ENCODE measurements at regions not wholly inside any gene's neighbourhood (a gene's known extent, or its start where the extent isn't known, plus 50 kb on each side); places are given as distances from the start of the nearest gene placed in this dataset.

DNA sequence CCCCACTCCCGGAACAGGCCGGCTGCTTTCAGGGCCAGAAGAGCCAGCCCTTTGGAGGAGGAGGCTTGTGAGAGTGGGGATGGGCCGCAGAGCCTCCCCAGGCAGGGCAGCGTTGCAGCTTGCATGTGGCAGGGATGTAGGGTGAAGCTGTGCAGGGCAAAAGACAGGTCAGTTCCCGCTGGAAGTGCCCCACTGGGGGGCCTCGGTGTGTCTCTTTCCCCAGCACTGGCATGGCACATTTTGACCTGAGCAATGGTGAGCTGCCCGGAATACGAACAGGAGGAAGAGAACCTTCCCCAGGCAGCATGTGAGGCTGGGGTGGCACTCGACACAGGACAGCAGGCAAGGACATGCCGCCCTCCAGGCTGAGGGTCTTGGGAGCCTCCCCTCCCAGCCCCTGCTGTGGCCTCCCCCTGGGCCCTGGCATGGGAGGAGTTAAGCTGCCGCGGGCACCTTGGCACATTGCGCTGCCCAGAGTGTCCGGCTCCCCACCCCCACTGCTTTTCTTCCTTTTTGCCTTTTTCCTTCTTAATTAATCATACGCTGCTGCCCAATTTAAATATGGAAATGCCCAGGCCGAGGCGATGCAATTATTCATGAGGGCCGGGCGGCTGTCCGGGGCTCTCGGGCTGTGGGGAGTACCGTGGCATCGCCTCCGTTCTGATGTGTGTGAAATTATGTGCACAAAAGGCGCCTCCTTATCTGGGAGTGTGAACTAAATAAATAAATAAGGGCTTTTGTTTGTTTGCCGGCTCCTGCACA is 76.0 kb upstream of the WNT7B start:
- ATAC-seq (peak; percentile 61), DNase-seq (ENCODE audit: low spot score) (peak; percentile 61)

GRCh38 chr22:46053563-46054090 is 76.7 kb upstream of the WNT7B start:
- ATAC-seq (peak; percentile 83), DNase-seq (ENCODE audit: low spot score) (peak; percentile 88)

DNA sequence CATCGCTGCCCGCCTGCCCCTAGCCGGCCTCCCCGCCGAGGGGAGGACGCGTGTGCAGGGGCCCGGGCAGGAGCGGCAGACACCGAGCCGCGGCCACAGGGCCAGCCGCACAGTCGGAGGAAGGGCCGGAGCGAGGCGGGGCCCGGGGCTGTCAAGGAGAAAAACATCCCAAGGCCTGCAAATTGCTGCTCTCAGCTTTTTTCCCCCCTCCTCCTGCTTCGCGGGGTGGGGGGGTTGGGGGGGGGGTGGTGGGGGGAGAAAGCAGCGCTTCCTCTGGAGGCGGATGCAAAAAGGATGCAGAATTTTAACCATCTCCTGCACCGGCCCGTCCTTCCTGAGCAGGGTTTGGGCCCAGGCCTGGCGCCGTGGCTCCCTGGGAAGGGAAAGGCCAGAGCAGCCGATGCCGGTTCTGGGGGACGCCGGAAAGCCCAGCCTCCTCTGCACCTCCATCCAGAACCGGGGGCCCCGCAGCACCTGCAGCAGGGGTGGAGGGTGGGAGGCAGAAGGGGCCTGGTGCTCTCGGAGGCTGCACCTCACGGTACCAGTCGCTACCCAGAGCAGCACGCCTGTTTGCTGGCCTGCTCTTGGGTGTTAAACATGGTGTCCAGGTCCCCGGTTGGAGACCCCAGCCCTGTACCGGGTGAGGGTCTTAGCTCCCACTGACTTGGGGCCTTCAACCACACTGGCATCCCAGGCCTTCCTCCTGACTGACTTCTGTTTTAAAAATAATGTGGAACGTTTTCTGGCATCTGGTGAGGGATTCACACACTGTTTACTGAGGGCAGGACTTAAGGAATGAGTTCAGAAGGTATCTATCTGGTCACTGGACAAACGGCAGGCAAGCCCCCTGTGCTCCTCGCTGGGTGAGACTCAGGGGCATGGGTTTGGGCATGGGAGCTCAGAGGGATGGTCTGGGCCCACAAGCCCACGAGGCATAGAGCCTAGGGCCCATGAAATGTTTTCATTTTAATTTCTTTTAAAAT is 77.4 kb upstream of the WNT7B start:
- peak; percentile 50 for ATAC-seq
- peak; percentile 62 for DNase-seq (ENCODE audit: low spot score)

GRCh38 chr22:46055181-46055875 is 78.4 kb upstream of the WNT7B start:
- DNase-seq (ENCODE audit: low spot score): peak; percentile 77

DNA sequence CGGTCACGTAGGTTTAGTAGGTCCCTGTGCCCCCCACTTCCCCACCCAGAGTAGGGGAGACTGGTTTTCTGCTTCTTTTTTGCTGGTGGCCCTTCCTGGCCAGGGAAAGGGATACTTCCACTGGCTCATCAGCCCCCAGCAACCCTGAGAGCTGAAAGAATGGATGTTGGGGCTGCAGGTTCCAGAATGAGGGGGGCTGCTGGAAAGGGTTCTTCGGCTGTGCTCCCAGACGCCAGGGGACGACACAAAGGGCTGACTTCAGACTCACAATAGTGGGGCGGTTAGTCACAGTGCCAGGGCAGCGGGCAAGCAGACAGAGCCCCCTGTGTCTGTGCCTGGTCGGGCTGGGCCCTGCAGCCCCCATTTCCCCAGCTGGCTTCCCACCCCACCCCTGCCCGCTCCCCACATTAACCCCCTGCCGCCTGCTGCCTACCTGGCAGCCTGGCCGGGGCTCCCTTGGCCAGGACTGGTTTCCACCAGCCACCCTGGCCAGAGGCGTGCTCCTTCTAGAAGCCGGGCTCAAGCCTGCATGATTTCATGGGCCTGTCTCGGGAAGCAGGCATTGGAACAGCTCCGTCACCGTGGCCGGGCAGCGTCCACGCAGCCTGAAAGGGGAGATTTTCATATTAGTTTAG is 79.1 kb upstream of the WNT7B start:
- peak; percentile 45 for DNase-seq (ENCODE audit: low spot score)
- ATAC-seq: no peak

More at GRCh38 chr22:46055181-46055875, 78.4 kb upstream of the WNT7B start:
- peak; percentile 23 for ATAC-seq

- no peak for ATAC-seq
- DNase-seq (ENCODE audit: low spot score): no peak
Measured at GRCh38 chr22:46056546-46057245, 79.7 kb upstream of the WNT7B start.

DNA sequence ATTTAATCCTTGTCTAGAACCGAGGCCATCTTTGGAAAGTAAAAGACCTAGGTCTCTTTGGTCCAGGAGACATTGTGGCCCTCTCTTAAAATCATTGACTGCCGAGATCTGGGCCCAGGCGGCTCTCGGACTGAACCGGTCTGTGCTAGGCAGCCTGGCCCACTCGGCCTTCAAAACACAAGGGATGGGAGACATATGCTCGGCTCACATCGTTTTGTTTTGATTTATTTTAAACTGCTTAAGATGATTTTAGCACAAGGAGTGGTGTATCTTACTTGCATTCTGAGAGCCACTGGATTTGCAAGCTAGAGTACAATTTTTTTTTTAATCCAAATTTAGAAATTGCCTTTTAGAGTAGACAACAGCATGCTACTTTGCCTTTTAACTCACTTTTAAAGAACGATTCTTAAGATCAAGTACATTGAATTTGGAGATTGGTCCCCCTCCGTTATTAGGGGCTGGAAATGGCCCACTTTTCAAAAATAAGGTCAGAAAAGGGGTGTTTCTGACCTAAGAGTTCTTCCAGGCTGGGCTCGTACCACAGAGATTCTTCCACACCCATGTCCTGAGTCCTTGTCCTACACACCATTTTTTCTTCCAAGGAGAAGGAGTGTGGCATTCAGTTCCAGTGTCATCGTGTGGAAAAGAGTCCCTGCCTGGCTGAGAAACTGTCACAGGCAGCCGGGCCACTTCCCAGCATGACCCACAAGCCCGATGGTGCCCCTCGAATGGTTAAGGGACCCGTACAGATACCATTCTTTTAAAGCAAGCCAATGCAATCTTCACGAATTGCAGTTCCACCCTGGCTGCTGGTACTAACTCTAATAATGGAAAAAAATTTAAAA is 80.5 kb upstream of the WNT7B start:
- no peak for ATAC-seq
- DNase-seq (ENCODE audit: low spot score): peak; percentile 39

- DNase-seq (ENCODE audit: low spot score) (peak; percentile 54), ATAC-seq (peak; percentile 34)
Measured at GRCh38 chr22:46058091-46058420, 81.1 kb upstream of the WNT7B start.

GRCh38 chr22:46058591-46059519 is 81.9 kb upstream of the WNT7B start:
- no peak for ATAC-seq
- DNase-seq (ENCODE audit: low spot score): peak; percentile 45

DNA sequence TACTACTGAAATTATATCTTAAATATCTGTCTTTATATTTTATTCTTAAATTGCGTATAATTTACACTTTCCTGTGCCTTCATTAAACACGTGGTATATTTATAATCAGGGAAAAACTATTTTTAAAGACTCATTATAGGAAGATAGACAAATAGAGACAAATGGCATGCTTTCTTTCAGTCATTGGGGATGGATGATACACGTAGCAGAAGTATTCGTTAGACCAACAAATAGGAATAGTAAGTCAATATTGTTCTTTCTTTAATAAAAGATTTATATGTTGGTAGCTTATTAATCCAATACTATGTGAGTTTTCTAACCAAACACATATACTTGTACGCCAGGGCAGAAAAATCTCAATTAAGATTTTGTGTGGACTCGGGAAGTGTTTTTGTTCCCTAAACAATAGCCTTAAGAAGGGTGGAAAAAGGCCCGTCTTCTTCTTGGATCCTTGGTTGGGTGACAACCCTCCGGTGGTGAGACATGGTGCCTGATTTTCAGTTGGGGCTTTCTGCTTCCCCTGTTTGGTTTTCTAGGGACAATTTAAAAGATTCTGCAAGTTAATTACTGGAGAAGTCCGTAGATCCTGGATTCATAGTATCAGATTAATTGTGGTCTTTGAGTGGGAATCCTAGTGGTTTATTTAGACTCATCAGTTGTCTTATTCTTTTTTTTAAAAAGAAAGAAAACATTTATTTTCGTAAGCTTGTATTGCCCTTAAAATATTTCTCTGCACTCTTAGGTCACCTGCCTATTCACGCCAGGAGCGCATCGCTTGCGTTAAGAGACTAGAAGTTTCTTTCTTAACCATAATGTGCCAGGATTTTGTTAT is 83.5 kb upstream of the WNT7B start:
- no peak for ATAC-seq
- no peak for DNase-seq (ENCODE audit: low spot score)

DNA sequence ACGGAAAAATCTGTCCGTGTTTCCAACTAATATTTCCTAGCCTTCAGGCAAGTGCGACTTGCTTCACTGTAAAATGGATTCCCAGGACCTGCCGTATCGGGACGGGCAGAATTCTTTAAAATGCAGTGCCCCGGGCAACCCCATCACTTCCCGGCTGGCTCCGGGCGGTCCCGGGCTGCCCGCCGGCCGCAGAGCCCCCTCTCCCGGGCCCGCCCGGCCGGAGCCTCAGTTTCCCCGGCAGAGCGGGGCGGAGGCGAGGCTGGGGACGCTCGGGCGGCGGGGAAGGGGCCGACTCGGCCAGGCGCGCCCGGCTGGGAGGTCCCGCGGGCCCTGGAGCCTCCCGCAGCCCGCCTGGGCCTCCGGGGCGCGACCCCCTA is 84.2 kb upstream of the WNT7B start:
- ATAC-seq (no peak), DNase-seq (ENCODE audit: low spot score) (no peak)

- ATAC-seq (peak; percentile 85), DNase-seq (ENCODE audit: low spot score) (peak; percentile 75)
Measured at GRCh38 chr22:46061501-46062231, 84.7 kb upstream of the WNT7B start.

GRCh38 chr22:46062232-46062615 is 85.3 kb upstream of the WNT7B start:
- ATAC-seq: no peak
- DNase-seq (ENCODE audit: low spot score): no peak

GRCh38 chr22:46062971-46063631 is 86.1 kb upstream of the WNT7B start:
- ATAC-seq: no peak
- peak; percentile 35 for DNase-seq (ENCODE audit: low spot score)

GRCh38 chr22:46063846-46064227 is 86.5 kb upstream of the PPARA start:
- DNase-seq (ENCODE audit: low spot score) (peak; percentile 45), ATAC-seq (no peak)
